HepG2 (cell line): ENCODE measurements at regions not wholly inside any gene's neighbourhood (a gene's known extent, or its start where the extent isn't known, plus 50 kb on each side); places are given as distances from the start of the nearest gene placed in this dataset.

Source experiments
- ATAC-seq: fragments of 200-7000 bp; cut with Tn5 transposase; 3 replicates; pipeline ENCODE4 v1.9.1; 2020; ENCODE audit warnings: mild to moderate bottlenecking, moderate library complexity
- BruUV-seq: library from RNA; stranded (reverse); fragments of 400-500 nt; replicated peaks from 2 replicates; lab custom pipeline; 2021; lab: Mats Ljungman, UMichigan
- CTCF ChIA-PET: fragments of 300-600 bp; formaldehyde crosslinking; extraction: SDS; loops from one replicate; lab custom pipeline; 2021; ENCODE audit warnings: low total read pairs, inconsistent platforms, low intra/inter-chr PET ratio; lab: Yijun Ruan, JAX
- POLR2A ChIA-PET: fragments of 350-600 bp; sonication (Branson Sonifier 250); formaldehyde crosslinking; loops from one replicate; lab custom pipeline; 2020; ENCODE audit warnings: antibody characterized with exemption, inconsistent platforms; lab: Yijun Ruan, JAX
- DNase-seq: peaks from one replicate; pipeline ENCODE4 v3.0.0-alpha.2; 2015; ENCODE audit warnings: low spot score
- FAIRE-seq: peaks from 3 replicates; lab custom pipeline; 2011; peaks lifted over from hg19 to GRCh38; lab: Jason Lieb, UNC
- H2AFZ ChIP-seq: one replicate; pipeline ENCODE4 v1.6.1; 2011; ENCODE audit warnings: low read length, inconsistent platforms
- H3K27ac ChIP-seq: fragments of 300-600 bp; 3 replicates; pipeline ENCODE4 v1.8.0; 2011; ENCODE audit warnings: mixed run types, mild to moderate bottlenecking, mixed read lengths, low read length, inconsistent platforms; ENCODE audit not compliant: insufficient read depth; ENCODE audit errors: extremely low read length
- H3K27me3 ChIP-seq, 2 experiments: fragments of 200-600 bp in 1 of 2; 2 replicates in 1 of 2; 3 replicates in 1 of 2; pipeline versions ENCODE4 v1.6.0 to v1.8.0; 2011; ENCODE audit warnings: low read length in 2 of 2, mild to moderate bottlenecking in 2 of 2, moderate library complexity in 2 of 2, inconsistent platforms in 1 of 2; ENCODE audit not compliant: insufficient read depth in 2 of 2, control insufficient read depth in 1 of 2
- H3K36me3 ChIP-seq, 2 experiments: fragments of 200-600 bp in 1 of 2; replicated peaks in 1 of 2; 2 replicates in 1 of 2; 3 replicates in 1 of 2; pipeline versions ENCODE4 v1.5.1 to v1.8.0; 2011; ENCODE audit warnings: low read length in 2 of 2, inconsistent platforms in 1 of 2; ENCODE audit not compliant: insufficient read depth in 2 of 2, control insufficient read depth in 1 of 2
- H3K4me1 ChIP-seq: 2 replicates; pipeline ENCODE4 v1.5.1; 2012; ENCODE audit warnings: low read length, inconsistent platforms; ENCODE audit not compliant: insufficient read depth
- H3K4me2 ChIP-seq: 2 replicates; pipeline ENCODE4 v1.6.0; 2011; ENCODE audit warnings: low read depth, low read length, inconsistent platforms
- H3K4me3 ChIP-seq, 3 experiments: fragments of 200-600 bp in 1 of 3; sonication (generic), shearing (Covaris generic) in 1 of 3; replicated peaks in 1 of 3; 2 replicates each; pipeline ENCODE4 v1.5.1; 2011 to 2016; ENCODE audit warnings: low read length in 3 of 3, inconsistent platforms in 2 of 3, low read depth in 2 of 3, mild to moderate bottlenecking in 2 of 3, control low read depth in 1 of 3, mixed read lengths in 1 of 3; ENCODE audit not compliant: insufficient read depth in 1 of 3
- H3K79me2 ChIP-seq: one replicate; pipeline ENCODE4 v1.6.1; 2011; ENCODE audit warnings: low read length, inconsistent platforms; ENCODE audit not compliant: insufficient read depth
- H3K9ac ChIP-seq: 2 replicates; pipeline ENCODE4 v1.6.0; 2011; ENCODE audit warnings: mild to moderate bottlenecking, low read depth, low read length, inconsistent platforms; ENCODE audit not compliant: insufficient read depth
- H3K9me3 ChIP-seq: 2 replicates; pipeline ENCODE4 v1.5.1; 2012; ENCODE audit warnings: mild to moderate bottlenecking, low read length
- H4K20me1 ChIP-seq: 2 replicates; pipeline ENCODE4 v1.6.0; 2011; ENCODE audit warnings: inconsistent platforms, mild to moderate bottlenecking, low read length, moderate library complexity; ENCODE audit not compliant: insufficient read depth
- HOXA3 ChIP-seq: sonication (generic); formaldehyde crosslinking; IDR thresholded peaks from 2 replicates; pipeline ENCODE4 v1.5.0; 2020; ENCODE audit warnings: missing genetic modification reagents
- KLF11 ChIP-seq: IDR thresholded peaks from 2 replicates; pipeline ENCODE4 v1.6.1; 2016; ENCODE audit warnings: missing compliant biosample characterization
- KLF15 ChIP-seq: sonication (generic); formaldehyde crosslinking; IDR thresholded peaks from 2 replicates; pipeline ENCODE4 v1.8.1; 2023; ENCODE audit warnings: borderline replicate concordance, mild to moderate bottlenecking, inconsistent platforms, missing genetic modification reagents, mixed read lengths
- NFKBIZ ChIP-seq: IDR thresholded peaks from 2 replicates; pipeline ENCODE4 v1.6.1; 2018; ENCODE audit warnings: missing genetic modification reagents, missing compliant biosample characterization
- NR3C1 ChIP-seq: sonication (generic); formaldehyde crosslinking; IDR thresholded peaks from 2 replicates; pipeline ENCODE4 v1.4.0; 2020; ENCODE audit warnings: missing genetic modification reagents
- NRL ChIP-seq: sonication (generic); formaldehyde crosslinking; IDR thresholded peaks from 2 replicates; pipeline ENCODE4 v1.5.0; 2020; ENCODE audit warnings: missing genetic modification reagents, mild to moderate bottlenecking, moderate library complexity, borderline replicate concordance
- WGBS: methylation state at CpG from one replicate; pipeline ENCODE4 v1.1.6; 2017; ENCODE audit warnings: low lambda C conversion rate; 5-methylcytosine and 5-hydroxymethylcytosine counted together
- in situ Hi-C: cut with HindIII; loops from 2 replicates; pipeline ENCODE4 v1.10.0; 2017; ENCODE audit warnings: low pct_unique_long_range_greater_than_20kb; ENCODE audit not compliant: extremely low pct_ligation_motif_present
- intact Hi-C: fragments of 100-400 bp; cut with micrococcal nuclease; formaldehyde crosslinking; loops from one replicate; pipeline ENCODE4 v1.10.0; 2022; ENCODE audit not compliant: unreplicated experiment
- TF ChIP-seq, protein P1 (sequence below): sonication (generic); formaldehyde crosslinking; IDR thresholded peaks from 2 replicates; pipeline ENCODE4 v1.9.0; 2021; ENCODE audit warnings: missing genetic modification reagents, borderline replicate concordance

DNA sequence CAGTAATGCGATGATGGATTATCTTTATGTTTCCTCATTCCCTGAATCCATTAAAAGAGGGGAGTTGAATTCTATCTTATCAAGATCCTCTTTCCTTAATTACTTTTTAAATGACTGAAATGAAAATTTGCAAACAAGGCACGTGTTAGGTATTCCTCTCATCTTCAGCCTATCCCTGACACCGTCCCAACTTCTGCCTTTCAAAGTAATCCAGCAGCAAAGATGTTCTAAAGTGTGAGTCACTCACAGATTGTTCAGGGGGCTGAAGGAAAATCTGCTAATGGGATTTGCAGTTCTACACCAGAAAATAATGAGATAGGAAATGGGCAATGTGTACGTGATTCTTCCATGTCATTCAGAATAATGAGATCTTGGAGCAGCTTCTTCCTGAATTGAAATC is 403.0 kb downstream of the ARHGEF28 start (continued):
- no peak for TF ChIP-seq NRL (CRISPR knock-in tag)
- TF ChIP-seq HOXA3: no peak
- TF ChIP-seq KLF15 (CRISPR knock-in tag): no peak
- TF ChIP-seq KLF11 (CRISPR knock-in tag): no peak

DNA sequence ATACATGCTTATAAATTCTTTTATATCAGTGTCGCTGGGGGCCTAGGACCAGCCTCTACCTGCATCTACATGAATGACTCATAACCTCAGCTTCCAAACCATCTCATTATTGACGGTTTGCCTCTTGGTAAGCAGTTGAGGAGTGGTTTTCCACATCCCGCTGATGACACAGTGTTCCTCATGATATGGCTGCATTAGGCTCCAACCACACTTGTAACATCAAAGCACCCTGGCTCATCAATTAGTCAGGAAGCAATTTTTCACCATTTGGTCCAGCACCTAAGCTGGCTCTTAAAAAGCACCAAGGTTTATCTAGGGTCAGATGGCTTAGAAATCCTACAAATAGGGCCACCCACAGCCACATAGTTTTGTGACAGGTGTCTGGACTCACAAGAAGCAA is 402.4 kb downstream of the ARHGEF28 start:
- no peak overlapping the region for H3K9ac ChIP-seq
- no peaks in the 10 kb centered on the region for H3K4me1 ChIP-seq
- no peak overlapping the region for H3K4me3 ChIP-seq
- no peaks in the 10 kb centered on the region for H3K36me3 ChIP-seq
- no peaks in the 10 kb centered on the region for H4K20me1 ChIP-seq
- H2AFZ ChIP-seq: no peak overlapping the region
- H3K27ac ChIP-seq: no peak overlapping the region
- ChIA-PET POLR2A (no interaction called here), CTCF (no interaction called here)
- intact Hi-C loops (no loop called here), in situ Hi-C loops (no loop called here)
- WGBS: 48% methylated on average over 3 of the region's 3 CpGs
- ATAC-seq (no peak), DNase-seq (no peak), FAIRE-seq (no peak)
- H3K27me3 ChIP-seq: peaks cover 0 to 2% of the 10 kb centered on the region in 2 experiments; a peak in 2 of 5 replicates
- TF ChIP-seq, protein P1, sequence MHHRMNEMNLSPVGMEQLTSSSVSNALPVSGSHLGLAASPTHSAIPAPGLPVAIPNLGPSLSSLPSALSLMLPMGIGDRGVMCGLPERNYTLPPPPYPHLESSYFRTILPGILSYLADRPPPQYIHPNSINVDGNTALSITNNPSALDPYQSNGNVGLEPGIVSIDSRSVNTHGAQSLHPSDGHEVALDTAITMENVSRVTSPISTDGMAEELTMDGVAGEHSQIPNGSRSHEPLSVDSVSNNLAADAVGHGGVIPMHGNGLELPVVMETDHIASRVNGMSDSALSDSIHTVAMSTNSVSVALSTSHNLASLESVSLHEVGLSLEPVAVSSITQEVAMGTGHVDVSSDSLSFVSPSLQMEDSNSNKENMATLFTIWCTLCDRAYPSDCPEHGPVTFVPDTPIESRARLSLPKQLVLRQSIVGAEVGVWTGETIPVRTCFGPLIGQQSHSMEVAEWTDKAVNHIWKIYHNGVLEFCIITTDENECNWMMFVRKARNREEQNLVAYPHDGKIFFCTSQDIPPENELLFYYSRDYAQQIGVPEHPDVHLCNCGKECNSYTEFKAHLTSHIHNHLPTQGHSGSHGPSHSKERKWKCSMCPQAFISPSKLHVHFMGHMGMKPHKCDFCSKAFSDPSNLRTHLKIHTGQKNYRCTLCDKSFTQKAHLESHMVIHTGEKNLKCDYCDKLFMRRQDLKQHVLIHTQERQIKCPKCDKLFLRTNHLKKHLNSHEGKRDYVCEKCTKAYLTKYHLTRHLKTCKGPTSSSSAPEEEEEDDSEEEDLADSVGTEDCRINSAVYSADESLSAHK (CRISPR knock-in tag): no peak
- no peak for TF ChIP-seq NFKBIZ (CRISPR knock-in tag)
- no peak for TF ChIP-seq NR3C1 (CRISPR knock-in tag)
- no peak overlapping the region for H3K4me2 ChIP-seq
- no peaks in the 10 kb centered on the region for H3K9me3 ChIP-seq
- H3K79me2 ChIP-seq: no peaks in the 10 kb centered on the region
- BruUV-seq: no TSS peak
